ENCODE measurements at regions not wholly inside any gene's neighbourhood (a gene's known extent, or its start where the extent isn't known, plus 50 kb on each side); places are given as distances from the start of the nearest gene placed in this dataset.
"Not testable (repeated sequence)": the region's sequence is repeated elsewhere in the genome, so short reads cannot be mapped to it uniquely, and the experiment has no call there.

DNA sequence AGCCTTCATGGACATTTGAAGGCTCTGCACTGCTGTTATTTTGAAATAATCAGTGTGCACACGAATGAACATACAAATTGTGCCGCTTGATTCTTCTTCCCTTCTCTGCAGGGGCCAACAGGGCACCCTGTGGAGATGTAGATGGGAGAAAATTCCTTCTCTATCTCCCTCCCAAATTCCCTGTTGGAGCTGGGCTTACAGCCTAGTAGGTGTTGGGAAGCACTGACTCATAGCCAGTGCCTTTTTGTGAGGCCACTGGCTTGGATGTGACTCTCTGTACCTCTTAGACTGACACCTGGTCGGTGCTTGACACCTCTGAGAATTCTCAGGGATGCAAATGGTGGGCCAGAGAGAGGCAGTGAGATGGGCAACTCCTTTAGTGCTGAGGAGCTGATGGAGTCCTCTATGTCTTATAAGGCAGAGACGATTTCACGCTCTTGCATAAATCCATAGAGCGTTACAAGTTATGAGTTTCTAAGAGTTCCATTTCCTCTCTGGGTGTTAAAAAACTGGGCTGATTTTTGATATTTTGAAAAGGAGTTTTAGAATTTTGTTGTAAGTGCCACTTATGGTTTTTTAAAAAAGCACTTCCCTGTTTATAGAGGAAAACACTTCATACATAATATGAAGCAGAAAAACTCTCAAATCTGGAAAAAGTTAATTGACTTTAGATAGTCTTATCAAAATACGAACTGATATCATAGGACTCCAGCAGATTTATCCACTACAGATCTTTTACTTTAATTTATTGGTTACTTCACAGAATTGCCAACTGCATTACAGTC lies 89.8 kb upstream of the MAP3K7 start:
- Histone ChIP-seq H3K36me3 (ENCODE audit: control insufficient read depth, insufficient read depth, low read length) (no peaks in the 10 kb centered on the region), H3K4me3 (ENCODE audit: low read depth, low read length) (no peak overlapping the region), H3K27me3 (ENCODE audit: control insufficient read depth, insufficient read depth, low read length) (no peaks in the 10 kb centered on the region), H3K27ac (ENCODE audit: low read depth, low read length) (no peak overlapping the region), H3K4me1 (ENCODE audit: control insufficient read depth, insufficient read depth, low read length) (no peaks in the 10 kb centered on the region), H3K9me3 (ENCODE audit: control insufficient read depth, insufficient read depth, low read length) (no peaks in the 10 kb centered on the region)
- peak in 2 of 6 donors; percentile 5 to 31 for DNase-seq (ENCODE audit: low read depth in 4 of 6, low spot score in 6 of 6)
- 83% methylated on average over 4 of the region's 7 CpGs for WGBS (ENCODE audit: insufficient coverage)

DNA sequence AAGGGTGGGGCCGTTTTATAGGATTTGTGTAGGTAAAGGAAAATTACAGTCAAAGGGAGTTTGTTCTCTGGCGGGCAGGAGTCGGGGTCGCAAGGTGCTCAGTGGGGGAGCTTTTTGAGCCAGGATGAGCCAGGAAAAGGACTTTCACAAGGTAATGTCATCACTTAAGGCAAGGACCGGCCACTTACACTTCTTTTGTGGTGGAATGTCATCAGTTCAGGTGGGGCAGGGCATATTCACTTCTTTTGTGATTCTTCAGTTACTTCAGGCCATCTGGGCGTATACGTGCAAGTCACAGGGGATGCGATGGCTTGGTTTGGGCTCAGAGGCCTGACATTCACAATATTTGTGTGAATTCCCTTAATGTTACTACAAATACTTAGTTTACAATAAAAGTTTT lies 88.2 kb upstream of the MAP3K7 start:
- not testable (repeated sequence) for DNase-seq (ENCODE audit: low read depth in 4 of 6, low spot score in 6 of 6); H3K27me3 ChIP-seq (ENCODE audit: control insufficient read depth, insufficient read depth, low read length); H3K9me3 ChIP-seq (ENCODE audit: control insufficient read depth, insufficient read depth, low read length); H3K4me1 ChIP-seq (ENCODE audit: control insufficient read depth, insufficient read depth, low read length); H3K4me3 ChIP-seq (ENCODE audit: low read depth, low read length); H3K27ac ChIP-seq (ENCODE audit: low read depth, low read length); H3K36me3 ChIP-seq (ENCODE audit: control insufficient read depth, insufficient read depth, low read length)
- 96% methylated on average over 4 of the region's 8 CpGs for WGBS (ENCODE audit: insufficient coverage)

- not testable (repeated sequence) for DNase-seq (ENCODE audit: low read depth in 4 of 6, low spot score in 6 of 6); H3K4me3 ChIP-seq (ENCODE audit: low read depth, low read length); H3K27me3 ChIP-seq (ENCODE audit: control insufficient read depth, insufficient read depth, low read length); H3K27ac ChIP-seq (ENCODE audit: low read depth, low read length); H3K36me3 ChIP-seq (ENCODE audit: control insufficient read depth, insufficient read depth, low read length); H3K9me3 ChIP-seq (ENCODE audit: control insufficient read depth, insufficient read depth, low read length); H3K4me1 ChIP-seq (ENCODE audit: control insufficient read depth, insufficient read depth, low read length)
- 65% methylated on average over 6 of the region's 9 CpGs for WGBS (ENCODE audit: insufficient coverage)
These were observed 87.2 kb upstream of the MAP3K7 start for GRCh38 chr6:90674077-90674476.

- no CpG with 5 or more reads among the region's 1 CpG for WGBS (ENCODE audit: insufficient coverage)
- Histone ChIP-seq H3K4me1 (ENCODE audit: control insufficient read depth, insufficient read depth, low read length) (no peaks in the 10 kb centered on the region), H3K27ac (ENCODE audit: low read depth, low read length) (no peak overlapping the region), H3K36me3 (ENCODE audit: control insufficient read depth, insufficient read depth, low read length) (no peaks in the 10 kb centered on the region), H3K9me3 (ENCODE audit: control insufficient read depth, insufficient read depth, low read length) (no peaks in the 10 kb centered on the region), H3K4me3 (ENCODE audit: low read depth, low read length) (no peak overlapping the region), H3K27me3 (ENCODE audit: control insufficient read depth, insufficient read depth, low read length) (no peaks in the 10 kb centered on the region)
- no peak for DNase-seq (ENCODE audit: low read depth in 4 of 6, low spot score in 6 of 6)
These were observed 83.0 kb upstream of the MAP3K7 start for GRCh38 chr6:90669846-90670245.

DNA sequence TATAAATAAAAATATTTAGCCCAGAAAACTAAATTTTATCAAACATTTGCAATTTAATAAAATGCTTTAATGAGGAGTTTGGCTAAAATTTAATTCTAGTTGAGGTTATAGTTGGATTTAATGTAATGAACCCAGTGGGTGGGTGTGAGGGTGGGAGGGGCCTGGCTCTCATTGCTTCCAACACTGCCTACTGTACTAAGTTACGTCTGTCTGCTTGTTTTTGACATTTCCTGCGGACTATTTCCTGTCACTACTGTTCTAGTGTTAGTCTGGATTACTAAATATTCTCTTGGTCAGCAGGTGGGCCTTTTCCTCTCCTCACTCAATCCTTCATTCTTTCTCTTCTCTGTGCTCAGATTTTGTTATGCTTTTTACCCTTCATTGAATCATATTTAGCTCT lies 82.5 kb upstream of the MAP3K7 start:
- Histone ChIP-seq H3K27me3 (ENCODE audit: control insufficient read depth, insufficient read depth, low read length) (no peaks in the 10 kb centered on the region), H3K4me1 (ENCODE audit: control insufficient read depth, insufficient read depth, low read length) (no peaks in the 10 kb centered on the region), H3K9me3 (ENCODE audit: control insufficient read depth, insufficient read depth, low read length) (no peaks in the 10 kb centered on the region), H3K27ac (ENCODE audit: low read depth, low read length) (no peak overlapping the region), H3K4me3 (ENCODE audit: low read depth, low read length) (no peak overlapping the region), H3K36me3 (ENCODE audit: control insufficient read depth, insufficient read depth, low read length) (no peaks in the 10 kb centered on the region)
- WGBS (ENCODE audit: insufficient coverage), result no CpG with 5 or more reads among the region's 2 CpGs
- DNase-seq (ENCODE audit: low read depth in 4 of 6, low spot score in 6 of 6), result no peak

DNA sequence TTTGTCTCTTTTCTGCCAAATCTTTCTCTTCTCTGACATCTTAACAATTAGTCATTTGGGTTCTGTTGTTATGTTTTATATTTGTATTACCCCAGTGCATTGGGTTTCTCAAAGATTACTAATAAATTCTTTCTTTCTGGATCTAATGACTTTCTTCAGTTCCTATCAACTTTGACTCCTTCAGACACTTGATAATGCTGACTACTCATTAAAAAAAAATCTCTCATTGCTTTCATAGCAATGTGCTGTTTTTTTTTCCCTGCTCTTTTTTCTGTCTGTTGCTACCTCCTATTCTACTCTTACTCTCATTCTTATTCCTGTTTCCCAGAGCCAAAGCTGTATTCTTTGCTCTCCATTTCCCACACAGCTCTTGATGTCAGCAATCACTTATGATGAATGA lies 81.3 kb upstream of the MAP3K7 start:
- H3K27ac ChIP-seq (ENCODE audit: low read depth, low read length), result no peak overlapping the region
- H3K4me3 ChIP-seq (ENCODE audit: low read depth, low read length), result no peak overlapping the region
- no peaks in the 10 kb centered on the region for H3K36me3 ChIP-seq (ENCODE audit: control insufficient read depth, insufficient read depth, low read length)
- H3K4me1 ChIP-seq (ENCODE audit: control insufficient read depth, insufficient read depth, low read length), result no peaks in the 10 kb centered on the region
- H3K27me3 ChIP-seq (ENCODE audit: control insufficient read depth, insufficient read depth, low read length), result no peaks in the 10 kb centered on the region
- H3K9me3 ChIP-seq (ENCODE audit: control insufficient read depth, insufficient read depth, low read length), result no peaks in the 10 kb centered on the region
- DNase-seq (ENCODE audit: low read depth in 4 of 6, low spot score in 6 of 6), result no peak

DNA sequence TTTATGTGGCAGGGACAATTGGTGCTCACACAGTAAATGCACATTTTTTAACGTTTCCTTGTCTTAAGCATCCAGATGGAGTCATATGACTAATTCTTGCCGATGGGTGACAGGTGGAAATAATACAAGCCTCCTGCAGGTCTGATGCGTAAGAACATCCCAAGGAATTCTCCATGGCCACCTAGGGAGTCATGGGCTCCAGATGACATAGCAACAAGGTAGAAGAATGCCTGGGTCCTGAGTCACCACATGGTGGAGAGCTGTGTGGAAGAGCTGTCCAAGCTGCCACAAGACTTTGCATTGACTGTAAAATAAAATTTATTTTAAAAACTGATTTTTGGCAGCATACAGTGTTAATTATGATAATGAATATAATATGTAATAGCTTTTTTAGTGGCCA lies 77.0 kb upstream of the MAP3K7 start:
- 97% methylated on average over 3 of the region's 3 CpGs for WGBS (ENCODE audit: insufficient coverage)
- Histone ChIP-seq H3K27me3 (ENCODE audit: control insufficient read depth, insufficient read depth, low read length) (no peaks in the 10 kb centered on the region), H3K4me3 (ENCODE audit: low read depth, low read length) (no peak overlapping the region), H3K36me3 (ENCODE audit: control insufficient read depth, insufficient read depth, low read length) (no peaks in the 10 kb centered on the region), H3K27ac (ENCODE audit: low read depth, low read length) (no peak overlapping the region), H3K4me1 (ENCODE audit: control insufficient read depth, insufficient read depth, low read length) (no peaks in the 10 kb centered on the region), H3K9me3 (ENCODE audit: control insufficient read depth, insufficient read depth, low read length) (no peaks in the 10 kb centered on the region)
- DNase-seq (ENCODE audit: low read depth in 4 of 6, low spot score in 6 of 6), result no peak

DNA sequence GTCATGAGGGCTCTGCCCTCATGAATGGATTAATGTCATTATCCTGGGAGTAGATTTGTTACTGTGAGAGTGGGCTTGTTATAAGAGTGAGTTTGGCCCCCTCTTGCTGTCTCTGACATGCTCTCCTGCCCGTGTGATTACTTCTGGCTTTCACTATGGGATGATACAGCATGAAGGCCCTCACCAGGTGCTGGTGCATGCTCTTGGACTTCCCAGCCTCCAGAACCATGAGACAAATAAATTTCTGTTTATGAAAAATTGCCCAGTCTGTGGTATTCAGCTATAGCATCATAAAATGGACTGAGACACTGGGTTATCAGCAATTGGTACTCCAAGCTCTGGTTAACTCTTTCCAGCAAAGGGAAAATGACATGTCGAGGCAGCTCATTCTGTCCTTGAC lies 76.2 kb upstream of the MAP3K7 start:
- Histone ChIP-seq H3K4me3 (ENCODE audit: low read depth, low read length) (no peak overlapping the region), H3K36me3 (ENCODE audit: control insufficient read depth, insufficient read depth, low read length) (no peaks in the 10 kb centered on the region), H3K4me1 (ENCODE audit: control insufficient read depth, insufficient read depth, low read length) (no peaks in the 10 kb centered on the region), H3K9me3 (ENCODE audit: control insufficient read depth, insufficient read depth, low read length) (no peaks in the 10 kb centered on the region), H3K27me3 (ENCODE audit: control insufficient read depth, insufficient read depth, low read length) (no peaks in the 10 kb centered on the region), H3K27ac (ENCODE audit: low read depth, low read length) (no peak overlapping the region)
- WGBS (ENCODE audit: insufficient coverage), result 73% methylated on average over 2 of the region's 2 CpGs
- DNase-seq (ENCODE audit: low read depth in 4 of 6, low spot score in 6 of 6), result no peak

DNA sequence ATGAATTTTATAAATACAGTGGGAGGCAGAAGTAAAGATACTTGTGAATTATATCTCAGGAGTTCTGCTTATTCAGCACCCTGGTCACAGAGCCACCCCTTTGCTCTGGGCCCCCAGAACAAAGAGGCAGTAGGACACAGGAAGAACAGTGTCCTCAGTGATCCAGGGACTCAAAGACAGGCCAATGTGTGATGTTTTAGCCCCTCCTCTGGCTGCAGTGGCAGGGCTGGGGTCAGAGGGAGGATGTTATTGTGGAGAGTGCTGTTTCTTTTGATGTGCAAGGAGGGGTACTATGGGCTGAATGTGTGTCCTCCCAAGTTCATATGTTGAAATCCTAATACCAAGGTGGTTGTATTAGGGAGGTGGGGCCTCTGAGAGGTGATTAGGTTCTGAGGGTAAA lies 74.1 kb upstream of the MAP3K7 start:
- DNase-seq (ENCODE audit: low read depth in 4 of 6, low spot score in 6 of 6), result no peak
- H3K9me3 ChIP-seq (ENCODE audit: control insufficient read depth, insufficient read depth, low read length), result no peaks in the 10 kb centered on the region
- H3K4me3 ChIP-seq (ENCODE audit: low read depth, low read length), result no peak overlapping the region
- H3K27ac ChIP-seq (ENCODE audit: low read depth, low read length), result no peak overlapping the region
- H3K36me3 ChIP-seq (ENCODE audit: control insufficient read depth, insufficient read depth, low read length), result no peaks in the 10 kb centered on the region
- H3K4me1 ChIP-seq (ENCODE audit: control insufficient read depth, insufficient read depth, low read length), result no peaks in the 10 kb centered on the region
- no peaks in the 10 kb centered on the region for H3K27me3 ChIP-seq (ENCODE audit: control insufficient read depth, insufficient read depth, low read length)

- no peak overlapping the region for H3K4me3 ChIP-seq (ENCODE audit: low read depth, low read length)
- no peak overlapping the region for H3K27ac ChIP-seq (ENCODE audit: low read depth, low read length)
- WGBS (ENCODE audit: insufficient coverage), result 70% methylated on average over 3 of the region's 5 CpGs
- H3K4me1 ChIP-seq (ENCODE audit: control insufficient read depth, insufficient read depth, low read length), result no peaks in the 10 kb centered on the region
- no peaks in the 10 kb centered on the region for H3K27me3 ChIP-seq (ENCODE audit: control insufficient read depth, insufficient read depth, low read length)
- no peaks in the 10 kb centered on the region for H3K9me3 ChIP-seq (ENCODE audit: control insufficient read depth, insufficient read depth, low read length)
- H3K36me3 ChIP-seq (ENCODE audit: control insufficient read depth, insufficient read depth, low read length), result no peaks in the 10 kb centered on the region
- DNase-seq (ENCODE audit: low read depth in 4 of 6, low spot score in 6 of 6), result peak in 1 of 6 donors; percentile 48
These were observed 71.6 kb upstream of the MAP3K7 start for GRCh38 chr6:90658497-90658896.
